ENCODE measurements at regions not wholly inside any gene's neighbourhood (a gene's known extent, or its start where the extent isn't known, plus 50 kb on each side); places are given as distances from the start of the nearest gene placed in this dataset.

GRCh38 chr6:24019393-24019792 is 106.6 kb upstream of the NRSN1 start:
- intact Hi-C loops (cut with DNase I), result no loop called here
- DNase-seq (ENCODE audit: low spot score), result no peak

GRCh38 chr6:24019830-24020229 is 106.2 kb upstream of the NRSN1 start:
- intact Hi-C loops (cut with DNase I), result no loop called here
- no peak for DNase-seq (ENCODE audit: low spot score)

GRCh38 chr6:24026050-24026449 is 100.0 kb upstream of the NRSN1 start:
- intact Hi-C loops (cut with DNase I), result no loop called here
- no peak for DNase-seq (ENCODE audit: low spot score)

GRCh38 chr6:24031496-24031895 is 94.5 kb upstream of the NRSN1 start:
- intact Hi-C loops (cut with DNase I), result no loop called here
- no peak for DNase-seq (ENCODE audit: low spot score)

GRCh38 chr6:24032896-24033688 is 92.9 kb upstream of the NRSN1 start:
- intact Hi-C loops (cut with DNase I), result no loop called here
- DNase-seq (ENCODE audit: low spot score), result no peak

GRCh38 chr6:24043848-24044247 is 82.2 kb upstream of the NRSN1 start:
- intact Hi-C loops (cut with DNase I), result no loop called here
- no peak for DNase-seq (ENCODE audit: low spot score)

- no peak for DNase-seq (ENCODE audit: low spot score)
- intact Hi-C loops (cut with DNase I), result no loop called here
Observed at GRCh38 chr6:24051942-24052589, 73.9 kb upstream of the NRSN1 start.

- no peak for DNase-seq (ENCODE audit: low spot score)
- intact Hi-C loops (cut with DNase I), result no loop called here
Observed at GRCh38 chr6:24052590-24052961, 73.4 kb upstream of the NRSN1 start.

GRCh38 chr6:24053057-24053456 is 73.0 kb upstream of the NRSN1 start:
- DNase-seq (ENCODE audit: low spot score), result no peak
- intact Hi-C loops (cut with DNase I), result no loop called here

GRCh38 chr6:24054388-24054787 is 71.6 kb upstream of the NRSN1 start:
- no peak for DNase-seq (ENCODE audit: low spot score)
- intact Hi-C loops (cut with DNase I), result no loop called here

- intact Hi-C loops (cut with DNase I), result no loop called here
- DNase-seq (ENCODE audit: low spot score), result no peak
Observed at GRCh38 chr6:24056567-24056966, 69.4 kb upstream of the NRSN1 start.

GRCh38 chr6:24057030-24057429 is 69.0 kb upstream of the NRSN1 start:
- DNase-seq (ENCODE audit: low spot score), result no peak
- intact Hi-C loops (cut with DNase I), result no loop called here

- no peak for DNase-seq (ENCODE audit: low spot score)
- intact Hi-C loops (cut with DNase I), result no loop called here
Observed at GRCh38 chr6:24060982-24061754, 64.8 kb upstream of the NRSN1 start.

GRCh38 chr6:24064106-24064505 is 61.9 kb upstream of the NRSN1 start:
- DNase-seq (ENCODE audit: low spot score), result no peak
- intact Hi-C loops (cut with DNase I), result no loop called here

- DNase-seq (ENCODE audit: low spot score), result no peak
- intact Hi-C loops (cut with DNase I), result no loop called here
Observed at GRCh38 chr6:24064832-24065231, 61.2 kb upstream of the NRSN1 start.

GRCh38 chr6:24069526-24069925 is 56.5 kb upstream of the NRSN1 start:
- no peak for DNase-seq (ENCODE audit: low spot score)
- intact Hi-C loops (cut with DNase I), result no loop called here

- intact Hi-C loops (cut with DNase I), result no loop called here
- DNase-seq (ENCODE audit: low spot score), result no peak
Observed at GRCh38 chr6:24072038-24072746, 53.8 kb upstream of the NRSN1 start.

GRCh38 chr6:24076011-24076410 is 50.0 kb upstream of the NRSN1 start:
- intact Hi-C loops (cut with DNase I), result no loop called here
- no peak for DNase-seq (ENCODE audit: low spot score)
